Activated naive CD4-positive, alpha-beta T cell treated with anti-CD3 and anti-CD28 coated beads, Interleukin-2, amount 50 U/mL, for 72 hours (primary cell): ENCODE measurements at regions not wholly inside any gene's neighbourhood (a gene's known extent, or its start where the extent isn't known, plus 50 kb on each side); places are given as distances from the start of the nearest gene placed in this dataset.
"Not testable (repeated sequence)": the region's sequence is repeated elsewhere in the genome, so short reads cannot be mapped to it uniquely, and the experiment has no call there.

Experiments
- ATAC-seq, 2 donors: fragments of 150-1000 bp; cut with Tn5 transposase; 2 replicates each; pipeline ENCODE4 v1.10.0; 2021; ENCODE audit warnings: mild to moderate bottlenecking in 2 of 2, moderate library complexity in 2 of 2
- DNase-seq, 2 donors: peaks; one replicate each; pipeline ENCODE4 v3.0.0; 2021 to 2022; ENCODE audit warnings: low spot score in 2 of 2
- H3K27ac Mint-ChIP-seq, 2 donors: one replicate each; pipeline ENCODE4 v1.8.0; 2022; ENCODE audit warnings: mild to moderate bottlenecking in 2 of 2, mixed read lengths in 2 of 2
- H3K36me3 Mint-ChIP-seq, 2 donors: one replicate each; pipeline ENCODE4 v1.8.0; 2022; ENCODE audit warnings: mixed read lengths in 2 of 2
- H3K9me3 Mint-ChIP-seq, 2 donors: one replicate each; pipeline ENCODE4 v1.8.0; 2022; ENCODE audit warnings: mixed read lengths in 2 of 2

DNA sequence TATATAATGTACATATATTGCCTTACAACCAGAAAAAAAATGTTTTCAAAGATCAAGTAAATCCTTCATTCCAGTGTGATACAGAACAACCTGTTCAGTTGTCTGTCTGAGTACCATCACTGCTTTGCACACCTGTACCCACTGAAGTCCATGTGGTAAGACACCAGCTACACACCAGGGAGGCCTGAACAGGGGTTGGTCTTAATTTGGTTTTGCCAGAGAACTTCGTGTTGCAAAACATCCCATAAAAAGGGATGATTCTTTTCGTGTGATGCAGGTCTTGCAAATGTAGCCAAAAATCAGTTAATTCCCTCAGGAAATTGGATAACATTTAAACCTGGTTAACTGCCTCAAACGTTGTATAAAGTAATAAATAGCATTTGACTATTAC is 73.7 kb upstream of the SLC1A4 start:
- ATAC-seq (no peak), DNase-seq (no peak)
- Mint-ChIP-seq H3K27ac (no peak overlapping the region), H3K36me3 (no peaks in the 10 kb centered on the region), H3K9me3 (no peaks in the 10 kb centered on the region)

DNA sequence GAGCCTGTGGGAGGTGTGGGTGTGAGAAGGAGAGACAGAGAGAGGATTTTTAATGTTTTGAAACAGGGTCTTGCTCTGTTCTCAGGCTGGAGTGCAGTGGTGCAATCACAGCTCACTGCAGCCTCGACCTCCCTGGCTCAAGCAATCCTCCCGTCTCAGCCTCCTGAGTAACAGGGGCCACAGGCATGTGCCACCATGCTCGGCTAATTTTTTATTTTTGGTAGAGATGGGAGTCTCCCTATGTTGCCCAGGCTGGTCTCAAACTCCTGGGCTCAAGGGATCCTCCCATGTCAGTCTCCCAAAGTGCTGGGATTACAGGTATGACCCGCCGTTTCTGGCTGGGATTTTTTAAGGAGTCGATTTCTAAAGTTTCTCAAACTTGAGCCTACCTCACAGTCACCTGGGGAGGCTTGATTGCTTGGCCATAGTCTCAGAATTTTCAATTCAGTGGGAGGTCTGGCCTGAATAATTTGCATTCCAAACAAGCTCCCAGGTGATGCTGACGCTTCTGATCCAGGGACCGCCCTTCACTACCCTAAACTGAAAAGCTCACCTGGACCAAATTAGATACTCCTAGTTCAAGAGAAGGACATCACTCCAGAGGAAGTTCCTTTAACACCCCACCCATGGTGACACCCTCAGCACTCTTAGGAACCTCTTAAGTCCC is 70.8 kb upstream of the SLC1A4 start:
- Mint-ChIP-seq H3K36me3 (no peaks in the 10 kb centered on the region), H3K9me3 (no peaks in the 10 kb centered on the region), H3K27ac (peak overlapping the region in 1 of 2 donors; percentile 69)
- DNase-seq (no peak), ATAC-seq (no peak)

GRCh38 chr2:64919261-64919660 is 69.9 kb upstream of the SLC1A4 start:
- no peak for DNase-seq
- H3K27ac Mint-ChIP-seq = peak overlapping the region in 1 of 2 donors; percentile 69
- no peak for ATAC-seq

DNA sequence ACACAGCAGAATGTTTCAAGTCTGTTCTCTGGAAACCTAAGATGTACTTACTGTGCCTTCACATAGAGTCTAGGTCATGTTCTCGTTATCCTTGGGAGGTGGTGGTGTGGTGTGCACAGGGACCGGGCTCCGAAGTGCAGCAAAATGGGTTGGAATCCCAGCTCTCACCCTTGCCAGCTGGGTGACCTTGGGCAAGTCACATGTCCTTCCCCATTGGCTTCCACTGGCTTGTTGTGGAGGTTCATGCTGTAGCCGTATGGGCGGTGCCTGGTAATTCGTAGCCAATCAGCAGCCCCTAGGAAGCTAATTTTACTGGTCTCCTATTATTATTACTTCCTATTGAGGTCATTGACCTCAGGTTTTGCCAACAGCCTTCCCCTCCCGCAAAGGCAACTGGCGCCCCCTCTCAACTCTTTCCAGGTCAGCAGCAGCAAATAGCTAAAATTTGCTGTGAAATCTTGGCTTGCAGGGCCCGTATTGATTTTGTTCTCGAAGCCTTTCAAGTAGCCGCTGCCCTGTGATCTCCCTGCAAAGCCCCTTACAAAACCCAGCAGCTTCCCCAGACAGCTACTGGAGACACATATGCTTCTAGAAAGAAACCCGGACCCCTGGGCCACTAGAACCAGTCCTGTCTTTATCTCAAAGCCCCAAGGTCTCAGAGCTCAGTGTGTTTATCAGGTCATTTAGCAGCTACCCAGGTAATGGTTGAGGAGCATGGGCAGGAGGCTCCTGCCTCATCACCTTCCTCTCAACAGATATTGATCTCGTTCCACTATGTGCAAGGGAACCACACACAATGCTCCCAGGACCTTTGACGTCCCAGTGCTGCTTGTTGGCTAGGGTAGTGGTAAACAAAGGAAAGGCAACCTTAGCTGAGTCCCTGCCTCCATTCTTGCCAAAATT is 66.5 kb upstream of the SLC1A4 start:
- no peak for ATAC-seq
- H3K27ac Mint-ChIP-seq = peak overlapping the region; percentile 40 to 65

More at GRCh38 chr2:64919261-64919660, 69.9 kb upstream of the SLC1A4 start:
- no peaks in the 10 kb centered on the region for H3K36me3 Mint-ChIP-seq
- H3K9me3 Mint-ChIP-seq = no peaks in the 10 kb centered on the region

DNA sequence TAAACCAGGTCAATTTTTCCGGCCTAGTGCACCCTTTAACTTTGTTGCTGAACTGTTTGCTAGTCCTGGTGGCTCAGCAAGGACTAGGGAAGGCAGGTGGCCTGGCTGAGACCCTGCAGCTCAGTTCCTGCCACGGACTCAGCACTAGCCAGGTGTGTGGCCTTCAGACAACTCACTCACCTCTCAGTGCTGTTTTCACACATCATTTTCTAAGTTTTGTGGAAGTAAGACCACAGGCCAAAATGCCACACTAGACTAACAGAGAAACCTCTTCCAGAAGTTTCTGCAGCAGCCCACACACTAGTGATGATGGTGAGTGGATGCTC is 65.9 kb upstream of the SLC1A4 start:
- ATAC-seq (no peak), DNase-seq (no peak)
- H3K9me3 Mint-ChIP-seq = peaks cover 0 to 15% of the 10 kb centered on the region in 2 donors
- H3K36me3 Mint-ChIP-seq = peaks cover 5 to 20% of the 10 kb centered on the region in 2 donors
- H3K27ac Mint-ChIP-seq = peak overlapping the region; percentile 14 to 65

More for the DNA sequence above, 66.5 kb upstream of the SLC1A4 start:
- Mint-ChIP-seq H3K9me3 (peaks cover 0 to 15% of the 10 kb centered on the region in 2 donors), H3K36me3 (peaks cover 5 to 20% of the 10 kb centered on the region in 2 donors)
- DNase-seq = no peak

DNA sequence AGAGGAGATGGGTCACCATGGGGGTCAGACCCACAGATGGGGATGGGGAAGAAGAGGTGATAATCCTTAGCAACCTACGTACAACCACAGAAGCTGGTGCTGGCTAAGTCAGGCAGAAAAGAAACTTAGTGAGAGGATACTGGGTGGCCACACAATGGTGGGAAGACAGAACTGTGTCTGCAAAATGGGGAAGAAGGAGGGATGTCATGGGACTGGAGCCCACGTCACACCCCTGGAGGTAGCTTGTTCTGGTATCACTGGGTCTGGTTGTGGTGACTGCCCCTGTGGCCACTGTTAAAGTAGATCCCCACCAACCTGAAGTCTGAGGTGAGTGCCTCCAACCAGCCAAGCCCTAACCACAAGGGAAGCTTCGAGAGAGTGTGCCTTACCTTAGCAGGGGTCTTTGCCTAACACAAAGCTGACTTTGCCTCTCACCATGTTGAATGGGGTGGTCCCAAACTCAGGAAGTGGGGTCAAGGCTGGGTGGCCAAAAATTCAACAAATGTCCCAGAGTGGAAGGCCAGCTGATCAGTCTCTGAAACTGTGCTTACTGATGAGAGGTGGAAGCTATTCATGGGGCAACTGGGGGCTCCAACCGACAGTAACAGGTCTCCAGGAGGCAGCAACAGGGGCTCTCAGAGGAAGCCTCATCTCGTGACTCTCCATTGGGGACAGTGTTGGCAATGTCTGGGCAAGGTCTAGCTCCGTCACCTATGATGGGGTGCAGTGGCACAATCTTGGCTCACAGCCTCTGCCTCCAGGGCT is 64.8 kb upstream of the SLC1A4 start:
- H3K36me3 Mint-ChIP-seq = peaks cover 5 to 20% of the 10 kb centered on the region in 2 donors
- no peak for ATAC-seq

DNA sequence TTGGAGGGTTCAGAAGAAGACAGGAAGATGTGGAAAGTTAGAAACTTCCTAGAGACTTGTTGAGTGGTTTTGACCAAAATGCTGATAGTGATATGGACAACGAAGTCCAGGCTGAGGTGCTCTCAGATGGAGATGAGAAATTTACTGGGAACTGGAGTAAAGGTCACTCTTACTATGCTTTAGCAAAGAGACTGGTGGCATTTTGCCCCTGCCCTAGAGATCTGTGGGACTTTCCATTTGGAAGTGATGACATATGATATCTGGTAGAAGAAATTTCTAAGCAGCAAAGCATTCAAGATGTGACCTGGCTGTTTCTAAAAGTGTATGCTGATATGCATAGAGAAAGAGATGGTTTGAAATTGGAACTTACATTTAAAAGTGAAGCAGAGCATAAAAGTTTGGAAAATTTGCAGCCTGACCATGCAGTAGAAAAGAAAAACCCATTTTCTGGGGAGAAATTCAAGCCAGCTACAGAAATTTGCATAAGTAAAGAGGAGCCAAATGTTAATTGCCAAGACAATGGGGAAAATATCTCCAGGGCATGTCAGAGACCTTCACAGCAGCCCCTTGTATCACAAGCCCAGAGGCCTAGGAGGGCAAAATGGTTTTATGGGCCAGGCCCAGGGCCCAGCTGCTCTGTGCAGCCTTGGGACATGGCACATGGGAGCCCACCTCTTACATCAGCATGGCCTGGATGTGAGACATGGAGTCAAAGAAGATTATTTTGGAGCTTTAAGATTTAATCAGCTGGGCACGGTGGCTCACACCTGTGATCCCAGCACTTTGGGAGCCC is 63.1 kb upstream of the SLC1A4 start:
- not testable (repeated sequence) for H3K27ac Mint-ChIP-seq, DNase-seq, ATAC-seq
- peaks cover 5 to 20% of the 10 kb centered on the region in 2 donors for H3K36me3 Mint-ChIP-seq
- peaks cover 0 to 15% of the 10 kb centered on the region in 2 donors for H3K9me3 Mint-ChIP-seq

More for the DNA sequence above, 64.8 kb upstream of the SLC1A4 start:
- DNase-seq = no peak
- Mint-ChIP-seq H3K27ac (peak overlapping the region; percentile 45 to 65), H3K9me3 (peaks cover 0 to 15% of the 10 kb centered on the region in 2 donors)

DNA sequence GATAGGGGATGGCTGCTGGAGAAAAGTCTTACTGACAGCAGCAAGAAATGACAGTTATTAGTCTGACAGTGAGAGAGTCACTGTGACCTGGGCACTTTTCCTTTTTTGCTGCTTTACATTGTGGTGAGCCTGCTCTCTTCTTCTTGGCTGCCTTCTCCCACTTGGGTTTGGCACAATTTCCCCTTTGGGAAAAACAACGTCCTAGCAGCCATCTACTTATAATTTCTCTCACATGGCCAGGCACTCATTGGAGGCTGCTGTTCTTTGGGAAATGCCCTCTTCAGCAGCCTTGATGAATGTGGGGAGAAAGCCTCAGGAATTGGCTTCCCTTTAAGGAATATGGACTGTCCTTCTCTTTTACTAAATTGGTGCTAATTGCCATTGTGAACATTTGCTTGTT is 60.4 kb upstream of the SLC1A4 start:
- ATAC-seq = no peak

GRCh38 chr2:64929333-64929732 is 59.9 kb upstream of the SLC1A4 start:
- peaks cover 0 to 15% of the 10 kb centered on the region in 2 donors for H3K9me3 Mint-ChIP-seq
- ATAC-seq (no peak), DNase-seq (no peak)
- H3K27ac Mint-ChIP-seq = no peak overlapping the region
- H3K36me3 Mint-ChIP-seq = peaks cover 5 to 20% of the 10 kb centered on the region in 2 donors

More for the DNA sequence above, 60.4 kb upstream of the SLC1A4 start:
- no peak overlapping the region for H3K27ac Mint-ChIP-seq
- DNase-seq = no peak
- H3K9me3 Mint-ChIP-seq = peaks cover 0 to 15% of the 10 kb centered on the region in 2 donors
- peaks cover 5 to 20% of the 10 kb centered on the region in 2 donors for H3K36me3 Mint-ChIP-seq

DNA sequence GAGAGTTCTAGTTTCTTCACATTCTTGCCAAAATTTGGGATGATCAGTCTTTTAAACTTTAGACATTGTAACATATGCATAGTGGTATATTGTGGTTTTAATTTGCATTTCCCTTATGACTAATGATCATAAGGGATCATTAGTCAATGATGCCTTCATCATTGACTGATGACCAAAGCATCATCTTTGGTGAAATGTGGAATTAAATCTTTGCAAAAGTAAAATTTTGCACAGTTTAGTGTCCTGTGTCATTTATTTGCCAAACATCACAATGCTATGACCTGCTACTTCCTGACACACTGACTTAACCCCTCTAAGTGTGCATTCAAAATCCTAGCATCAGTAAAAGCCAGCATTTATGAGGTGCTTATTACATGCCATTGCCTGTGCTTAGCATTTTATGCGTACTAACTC is 58.9 kb upstream of the SLC1A4 start:
- no peak for DNase-seq
- Mint-ChIP-seq H3K36me3 (peaks cover 5 to 20% of the 10 kb centered on the region in 2 donors), H3K27ac (no peak overlapping the region), H3K9me3 (peaks cover 0 to 15% of the 10 kb centered on the region in 2 donors)
- ATAC-seq = no peak

- ATAC-seq = no peak
- Mint-ChIP-seq H3K27ac (no peak overlapping the region), H3K36me3 (peaks cover 5 to 18% of the 10 kb centered on the region in 2 donors), H3K9me3 (peaks cover 0 to 12% of the 10 kb centered on the region in 2 donors)
- no peak for DNase-seq
Observed at GRCh38 chr2:64931246-64932115, 57.7 kb upstream of the SLC1A4 start.

- Mint-ChIP-seq H3K36me3 (peaks cover 5 to 14% of the 10 kb centered on the region in 2 donors), H3K27ac (no peak overlapping the region), H3K9me3 (peaks cover 0 to 9% of the 10 kb centered on the region in 2 donors)
- DNase-seq = no peak
- ATAC-seq = no peak
Observed at GRCh38 chr2:64932116-64932370, 57.2 kb upstream of the SLC1A4 start.

- peak in 1 of 2 donors; percentile 40 for ATAC-seq
- H3K36me3 Mint-ChIP-seq = peaks cover under 1 to 8% of the 10 kb centered on the region in 2 donors
Observed at GRCh38 chr2:64932371-64933216, 56.6 kb upstream of the SLC1A4 start.

DNA sequence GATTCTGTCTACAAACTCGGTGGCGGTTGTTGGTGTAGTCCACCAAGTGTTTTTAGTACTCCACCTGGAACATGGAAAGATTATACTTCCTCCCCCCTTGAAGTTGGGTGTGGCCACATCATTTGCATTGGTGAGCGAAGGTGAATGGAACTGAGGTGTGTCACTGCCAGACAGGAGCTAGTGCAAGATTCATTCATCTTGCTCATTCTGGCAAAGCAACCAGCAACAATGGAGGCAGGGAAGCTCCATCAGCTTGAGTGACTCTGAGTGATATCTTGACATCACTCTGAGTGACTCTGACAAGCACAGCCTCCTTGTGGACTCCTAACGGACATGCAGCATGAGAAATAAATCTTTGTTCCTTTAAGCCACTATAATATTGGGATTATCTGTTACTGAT is 54.7 kb upstream of the SLC1A4 start:
- Mint-ChIP-seq H3K36me3 (peaks cover 0 to 8% of the 10 kb centered on the region in 2 donors), H3K27ac (no peak overlapping the region), H3K9me3 (peaks cover 0 to 4% of the 10 kb centered on the region in 2 donors)
- no peak for DNase-seq
- ATAC-seq = no peak

More at GRCh38 chr2:64932371-64933216, 56.6 kb upstream of the SLC1A4 start:
- no peak for DNase-seq
- no peak overlapping the region for H3K27ac Mint-ChIP-seq
- H3K9me3 Mint-ChIP-seq = peaks cover 0 to 4% of the 10 kb centered on the region in 2 donors

GRCh38 chr2:64936809-64937208 is 52.4 kb upstream of the SLC1A4 start:
- DNase-seq (no peak), ATAC-seq (no peak)
- H3K9me3 Mint-ChIP-seq = peaks cover 0 to 4% of the 10 kb centered on the region in 2 donors
- peaks cover 0 to 8% of the 10 kb centered on the region in 2 donors for H3K36me3 Mint-ChIP-seq
- H3K27ac Mint-ChIP-seq = no peak overlapping the region
